ENCODE measurements at regions not wholly inside any gene's neighbourhood (a gene's known extent, or its start where the extent isn't known, plus 50 kb on each side); places are given as distances from the start of the nearest gene placed in this dataset.
A peak's percentile ranks its signal among the peaks of the same experiment; 100 is the strongest.
"Not testable (repeated sequence)": the region's sequence is repeated elsewhere in the genome, so short reads cannot be mapped to it uniquely, and the experiment has no call there.

GRCh38 chr17:16866841-16867240 lies 105.1 kb downstream of the TNFRSF13B start:
- not testable (repeated sequence) for ATAC-seq

- TF ChIP-seq ISL1 (CRISPR knock-in tag; IDR thresholded peaks at IDR 0.05): no peak
- TF ChIP-seq, protein P1, sequence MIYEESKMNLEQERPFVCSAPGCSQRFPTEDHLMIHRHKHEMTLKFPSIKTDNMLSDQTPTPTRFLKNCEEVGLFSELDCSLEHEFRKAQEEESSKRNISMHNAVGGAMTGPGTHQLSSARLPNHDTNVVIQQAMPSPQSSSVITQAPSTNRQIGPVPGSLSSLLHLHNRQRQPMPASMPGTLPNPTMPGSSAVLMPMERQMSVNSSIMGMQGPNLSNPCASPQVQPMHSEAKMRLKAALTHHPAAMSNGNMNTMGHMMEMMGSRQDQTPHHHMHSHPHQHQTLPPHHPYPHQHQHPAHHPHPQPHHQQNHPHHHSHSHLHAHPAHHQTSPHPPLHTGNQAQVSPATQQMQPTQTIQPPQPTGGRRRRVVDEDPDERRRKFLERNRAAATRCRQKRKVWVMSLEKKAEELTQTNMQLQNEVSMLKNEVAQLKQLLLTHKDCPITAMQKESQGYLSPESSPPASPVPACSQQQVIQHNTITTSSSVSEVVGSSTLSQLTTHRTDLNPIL (CRISPR knock-in tag; IDR thresholded peaks at IDR 0.05; ENCODE audit: low read depth): no peak
- TF ChIP-seq ZFP3 (CRISPR knock-in tag; IDR thresholded peaks at IDR 0.05): no peak
- no peak for TF ChIP-seq OSR1 (CRISPR knock-in tag; IDR thresholded peaks at IDR 0.05)
- no peak for TF ChIP-seq ZNF565 (CRISPR knock-in tag; conservative IDR thresholded peaks at IDR 0.05; ENCODE audit: low read depth)
- no peak for TF ChIP-seq ESRRG (CRISPR knock-in tag; IDR thresholded peaks at IDR 0.05)
- no peak for TF ChIP-seq ARNTL (CRISPR knock-in tag; IDR thresholded peaks at IDR 0.05; ENCODE audit: borderline replicate concordance, low read depth)
Observed at GRCh38 chr17:16866436-16866835, 105.5 kb downstream of the TNFRSF13B start.

DNA sequence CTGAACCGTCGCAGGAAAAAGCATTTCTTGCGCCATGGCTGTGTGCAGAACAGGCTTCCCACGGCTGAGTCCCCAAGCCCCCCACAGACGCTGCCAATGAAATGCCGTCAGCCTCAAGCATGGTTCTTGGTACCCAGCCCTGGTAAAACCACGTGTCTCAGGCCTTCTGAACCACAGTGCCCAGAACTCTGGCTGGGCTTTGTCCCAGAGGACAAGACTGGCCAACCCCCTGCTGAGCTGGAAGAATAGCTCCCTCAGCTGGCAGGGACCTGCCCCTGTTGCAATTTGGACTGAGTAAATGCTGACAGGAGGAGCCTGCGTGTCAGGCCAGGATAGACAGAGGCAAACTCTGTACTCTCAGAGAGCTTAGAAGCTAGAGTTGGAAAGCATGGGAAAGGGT lies 106.2 kb downstream of the TNFRSF13B start:
- ATAC-seq: peak; percentile 77

More at GRCh38 chr17:16866436-16866835, 105.5 kb downstream of the TNFRSF13B start:
- no peak for ATAC-seq

DNA sequence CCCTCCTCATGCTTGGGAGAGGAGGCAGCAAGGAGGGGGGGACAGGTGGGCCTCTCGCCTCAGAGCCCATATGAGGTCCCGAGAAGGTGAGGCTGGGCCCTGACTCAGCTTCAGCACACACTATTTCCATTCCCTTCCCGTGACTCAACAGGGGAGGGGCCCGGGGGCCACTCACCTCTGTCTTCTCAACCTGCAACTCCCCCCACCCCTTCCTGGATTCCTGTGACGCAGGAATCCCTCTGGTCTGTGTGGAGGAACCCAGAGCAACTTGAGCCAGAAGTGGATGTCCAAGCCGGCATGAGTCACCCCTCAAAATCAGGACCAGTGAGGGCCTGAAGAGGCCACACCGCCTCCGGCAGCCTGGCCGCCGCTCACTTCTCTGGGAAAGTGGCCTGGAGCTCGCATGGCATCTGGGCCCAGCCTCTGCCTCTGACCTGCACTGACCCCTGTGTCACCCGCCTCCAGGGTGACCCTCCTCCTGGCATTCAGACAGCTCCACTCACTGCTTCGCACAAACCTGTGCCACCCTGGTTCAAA lies 106.8 kb downstream of the TNFRSF13B start:
- ATAC-seq: peak; percentile 86

- peak; percentile 27 for ATAC-seq
Observed at GRCh38 chr17:16864462-16865076, 107.3 kb downstream of the TNFRSF13B start.

DNA sequence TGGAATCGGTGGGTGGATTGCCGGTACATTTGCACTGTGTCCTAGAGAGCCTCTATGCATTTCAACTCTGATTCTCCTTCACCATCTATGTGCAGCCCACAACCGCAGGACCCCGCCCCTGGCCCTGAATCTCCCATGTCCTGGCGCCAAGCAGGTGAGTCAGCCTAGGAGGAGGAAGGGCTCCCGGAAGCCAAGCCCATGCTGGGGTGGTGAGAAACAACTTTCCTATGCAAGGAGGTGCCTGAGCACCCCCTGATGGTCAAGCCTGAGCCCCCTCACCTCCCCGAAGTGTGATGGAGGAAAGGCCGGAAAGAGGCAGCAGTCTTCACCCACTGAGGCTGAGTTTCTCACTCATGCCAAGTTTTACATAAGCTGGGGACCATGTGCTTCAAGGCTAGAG lies 110.8 kb downstream of the TNFRSF13B start:
- not testable (repeated sequence) for ATAC-seq

DNA sequence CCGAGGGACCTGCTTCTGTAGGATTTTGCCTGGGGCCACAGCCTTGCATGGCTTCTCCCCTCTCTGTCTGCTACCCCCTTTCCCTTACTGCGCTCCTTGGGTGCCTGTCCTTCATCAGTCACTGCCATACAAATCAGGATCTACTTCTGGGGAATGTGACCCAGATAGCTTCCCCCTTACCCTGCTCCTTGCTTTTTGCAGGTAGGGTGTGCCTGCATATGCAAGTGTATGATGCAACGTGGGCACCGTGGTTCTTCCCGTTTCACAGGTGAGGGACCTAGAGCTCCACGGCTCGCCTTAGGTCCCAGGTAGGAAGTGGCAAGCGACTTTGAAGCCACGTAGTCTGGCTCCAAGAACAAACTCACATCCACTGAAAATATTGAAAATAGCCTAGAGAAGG lies 111.5 kb downstream of the TNFRSF13B start:
- ATAC-seq: not testable (repeated sequence)

- ATAC-seq: not testable (repeated sequence)
Observed at GRCh38 chr17:16859515-16859914, 112.4 kb downstream of the TNFRSF13B start.

- ATAC-seq: not testable (repeated sequence)
Observed at GRCh38 chr17:16857746-16858145, 114.2 kb downstream of the TNFRSF13B start.

GRCh38 chr17:16856846-16857245 lies 115.1 kb downstream of the TNFRSF13B start:
- ATAC-seq: not testable (repeated sequence)

GRCh38 chr17:16856171-16856570 lies 115.7 kb downstream of the TNFRSF13B start:
- ATAC-seq: not testable (repeated sequence)

DNA sequence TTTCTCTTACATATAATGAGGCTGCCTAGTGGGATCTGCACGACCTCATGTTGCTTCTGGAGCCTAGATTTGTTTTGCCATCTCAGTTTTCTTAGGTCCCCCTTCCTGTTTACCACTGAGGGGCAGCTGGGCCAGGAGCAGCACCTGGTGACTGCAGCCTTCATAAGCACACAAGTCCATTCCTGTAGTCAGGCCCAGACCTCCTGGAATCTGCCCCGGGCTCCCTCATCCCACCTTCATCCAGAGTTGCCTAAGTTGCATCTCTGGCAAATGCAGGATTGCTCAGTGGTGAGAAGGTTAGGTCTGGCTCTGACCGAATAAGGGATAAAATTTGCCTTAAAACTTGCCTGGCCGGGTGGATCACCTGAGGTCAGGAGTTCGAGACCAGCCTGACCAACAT lies 117.3 kb downstream of the TNFRSF13B start:
- ATAC-seq: not testable (repeated sequence)

- TF ChIP-seq TCF4 (CRISPR knock-in tag; IDR thresholded peaks at IDR 0.05; ENCODE audit: borderline replicate concordance) (no peak), ARNTL (CRISPR knock-in tag; IDR thresholded peaks at IDR 0.05; ENCODE audit: borderline replicate concordance, low read depth) (no peak), ZNF70 (CRISPR knock-in tag; IDR thresholded peaks at IDR 0.05) (no peak), CSDC2 (CRISPR knock-in tag; IDR thresholded peaks at IDR 0.05) (no peak), GLIS3 (CRISPR knock-in tag; IDR thresholded peaks at IDR 0.05) (no peak), PPARA (CRISPR knock-in tag; IDR thresholded peaks at IDR 0.05; ENCODE audit: borderline replicate concordance) (no peak), ESRRG (CRISPR knock-in tag; IDR thresholded peaks at IDR 0.05) (no peak)
- TF ChIP-seq, protein P1 (CRISPR knock-in tag; IDR thresholded peaks at IDR 0.05; ENCODE audit: low read depth): no peak
- ATAC-seq: no peak
Observed at GRCh38 chr17:16853661-16854320, 118.1 kb downstream of the TNFRSF13B start.

GRCh38 chr17:16849861-16850260 lies 122.1 kb downstream of the TNFRSF13B start:
- not testable (repeated sequence) for ATAC-seq

DNA sequence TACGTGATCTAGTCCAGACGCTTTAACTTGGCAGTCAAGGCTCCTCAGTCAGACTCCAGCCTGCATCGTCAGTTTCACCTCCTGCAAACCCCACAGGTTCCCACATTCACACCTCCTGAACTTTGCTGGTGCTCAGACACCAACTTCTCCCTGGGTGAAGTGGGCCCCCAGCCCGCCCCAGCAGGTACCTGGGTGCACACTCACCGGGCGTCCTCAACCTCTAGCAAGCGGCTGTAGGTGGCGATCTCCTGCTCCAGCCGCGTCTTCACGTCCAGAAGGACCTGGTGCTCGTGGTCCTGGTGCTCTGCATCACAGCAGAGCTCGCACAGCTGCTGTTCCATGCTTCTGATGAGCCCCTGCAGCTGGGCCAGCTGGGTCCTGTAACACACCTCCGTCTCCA lies 122.9 kb downstream of the TNFRSF13B start:
- not testable (repeated sequence) for ATAC-seq

GRCh38 chr17:16845098-16845497 lies 126.8 kb downstream of the TNFRSF13B start:
- not testable (repeated sequence) for ATAC-seq

- not testable (repeated sequence) for ATAC-seq
Observed at GRCh38 chr17:16844669-16845068, 127.2 kb downstream of the TNFRSF13B start.

Measured in SK-N-SH treated with all-trans-retinoic acid at 6 μM for 48 hours (cell line).